Bronchial epithelial cell (primary cell): ENCODE measurements at regions not wholly inside any gene's neighbourhood (a gene's known extent, or its start where the extent isn't known, plus 50 kb on each side); places are given as distances from the start of the nearest gene placed in this dataset.
A peak's percentile ranks its signal among the peaks of the same experiment; 100 is the strongest.

Experiments
- DNase-seq: peaks from one replicate; pipeline ENCODE4 v3.0.0-alpha.2; 2010; ENCODE audit warnings: low read depth
- FAIRE-seq: peaks from 2 replicates; lab custom pipeline; 2011; peaks lifted over from hg19 to GRCh38; lab: Jason Lieb, UNC
- H3K27me3 ChIP-seq: 2 replicates; pipeline ENCODE4 v1.5.1; 2011; ENCODE audit warnings: low read length; ENCODE audit not compliant: control insufficient read depth, insufficient read depth
- H3K36me3 ChIP-seq: 2 replicates; pipeline ENCODE4 v1.5.1; 2011; ENCODE audit warnings: low read length; ENCODE audit not compliant: control insufficient read depth, insufficient read depth
- H3K4me3 ChIP-seq: 2 replicates; pipeline ENCODE4 v1.5.1; 2011; ENCODE audit warnings: mild to moderate bottlenecking, low read depth, low read length, control low read depth
- CTCF ChIP-seq: IDR thresholded peaks from 2 replicates; pipeline ENCODE4 v1.5.1; 2011; ENCODE audit warnings: mild to moderate bottlenecking, moderate library complexity, low read length, control low read depth, inconsistent platforms; ENCODE audit not compliant: insufficient read depth, severe bottlenecking

GRCh38 chr14:100484531-100485267 lies 102.5 kb downstream of the BEGAIN start:
- FAIRE-seq (no peak), DNase-seq (no peak)
- Histone ChIP-seq H3K36me3 (no peaks in the 10 kb centered on the region), H3K4me3 (no peak overlapping the region), H3K27me3 (no peaks in the 10 kb centered on the region)
- TF ChIP-seq CTCF = no peak

- no peak for FAIRE-seq
- no peak for TF ChIP-seq CTCF
- peak; percentile 28 for DNase-seq
Measured at GRCh38 chr14:100486025-100486828, 101.0 kb downstream of the BEGAIN start.

More at GRCh38 chr14:100486025-100486828, 101.0 kb downstream of the BEGAIN start:
- H3K36me3 ChIP-seq = no peaks in the 10 kb centered on the region
- no peak overlapping the region for H3K4me3 ChIP-seq
- no peaks in the 10 kb centered on the region for H3K27me3 ChIP-seq
